Inflammatory macrophage treated with lipopolysaccharide for 1 hour (primary cell): ENCODE measurements at regions not wholly inside any gene's neighbourhood (a gene's known extent, or its start where the extent isn't known, plus 50 kb on each side); places are given as distances from the start of the nearest gene placed in this dataset.

ENCODE experiments used
- DNase-seq, 2 donors: peaks; one replicate each; pipeline ENCODE4 v3.0.0-alpha.2; 2020 to 2022

DNA sequence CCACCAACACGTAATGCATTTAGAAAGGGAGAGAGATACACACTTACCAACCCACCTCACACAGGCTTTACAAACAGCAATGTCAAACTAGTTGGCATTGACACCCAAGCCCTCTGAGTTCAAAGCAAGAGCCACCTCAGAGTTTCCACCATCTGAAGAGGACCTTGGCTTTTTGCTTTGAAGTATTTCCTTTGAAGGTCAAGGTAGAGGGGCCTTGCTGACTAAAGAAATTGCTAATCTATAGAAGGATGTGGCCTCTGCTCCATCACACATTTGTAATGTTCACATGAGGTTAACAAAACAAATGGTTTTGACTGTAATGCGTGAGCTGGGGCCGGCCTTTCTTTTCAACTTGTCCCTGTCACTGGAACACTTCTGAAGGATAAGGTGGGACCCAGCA is 117.7 kb downstream of the POLR2M start:
- no peak for DNase-seq

- no peak for DNase-seq
Measured at GRCh38 chr15:57827021-57827420, 120.5 kb downstream of the POLR2M start.

- DNase-seq = no peak
Measured at GRCh38 chr15:57827971-57828370, 121.5 kb downstream of the POLR2M start.

GRCh38 chr15:57832183-57832582 is 125.7 kb downstream of the POLR2M start:
- no peak for DNase-seq

- DNase-seq = no peak
Measured at GRCh38 chr15:57835119-57835518, 128.6 kb downstream of the POLR2M start.

DNA sequence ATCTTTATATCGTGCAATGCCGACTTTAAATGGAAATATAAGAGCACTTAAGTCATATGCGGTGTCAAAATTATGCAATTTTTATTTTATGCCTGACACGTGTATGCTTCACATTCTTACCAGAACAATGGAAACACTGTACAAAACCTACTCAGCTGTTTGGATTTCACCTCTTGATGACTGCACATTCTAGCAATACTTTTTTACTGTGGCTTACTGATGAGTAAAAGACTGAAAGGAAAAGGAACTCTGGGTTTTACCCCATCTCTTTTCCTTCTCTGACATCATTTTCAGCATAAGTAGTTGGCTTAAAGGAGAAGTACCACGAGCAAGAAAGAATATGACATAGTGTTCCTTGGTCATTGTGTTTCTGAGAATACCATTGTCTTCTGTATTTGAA is 142.8 kb downstream of the POLR2M start:
- peak; percentile 13 to 16 for DNase-seq

GRCh38 chr15:57854531-57854930 is 148.0 kb downstream of the POLR2M start:
- no peak for DNase-seq

GRCh38 chr15:57857871-57858270 is 151.4 kb downstream of the POLR2M start:
- DNase-seq = no peak

- no peak for DNase-seq
Measured at GRCh38 chr15:57859130-57859685, 152.7 kb downstream of the POLR2M start.

GRCh38 chr15:57861034-57861638 is 154.6 kb downstream of the POLR2M start:
- DNase-seq = peak; percentile 40 to 77

GRCh38 chr15:57861815-57862586 is 155.5 kb downstream of the POLR2M start:
- DNase-seq = peak; percentile 10 to 32

GRCh38 chr15:57862761-57863160 is 156.2 kb downstream of the POLR2M start:
- DNase-seq = no peak

- no peak for DNase-seq
Measured at GRCh38 chr15:57865294-57865693, 158.8 kb downstream of the POLR2M start.

DNA sequence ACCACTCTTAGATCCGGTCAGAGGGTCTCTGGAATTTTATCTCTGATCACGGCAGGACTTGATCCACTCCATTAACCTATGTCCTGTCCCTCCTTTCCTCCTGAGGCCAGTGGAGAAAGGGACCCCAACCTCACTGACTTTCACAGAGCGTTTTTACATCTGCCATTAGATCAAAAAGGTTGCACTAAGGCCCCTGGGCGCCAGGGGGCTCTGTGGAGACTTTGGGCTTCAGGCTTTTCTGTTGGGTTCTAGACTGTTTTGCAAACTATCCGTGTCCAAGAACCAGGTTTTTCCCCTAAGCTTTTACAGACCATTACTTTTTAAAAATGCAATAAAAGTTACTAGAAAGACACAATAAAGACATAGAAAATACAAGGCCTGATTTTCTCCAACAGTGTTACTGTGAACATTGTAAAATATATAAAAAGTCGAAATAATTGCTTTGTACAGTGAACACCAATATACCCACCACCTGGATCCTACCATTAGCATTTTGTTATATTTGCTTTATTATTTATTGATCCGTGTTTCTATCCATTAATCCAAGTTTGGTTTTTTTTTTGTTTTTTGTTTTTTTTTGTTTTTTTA is 159.7 kb downstream of the POLR2M start:
- peak; percentile 55 to 86 for DNase-seq

DNA sequence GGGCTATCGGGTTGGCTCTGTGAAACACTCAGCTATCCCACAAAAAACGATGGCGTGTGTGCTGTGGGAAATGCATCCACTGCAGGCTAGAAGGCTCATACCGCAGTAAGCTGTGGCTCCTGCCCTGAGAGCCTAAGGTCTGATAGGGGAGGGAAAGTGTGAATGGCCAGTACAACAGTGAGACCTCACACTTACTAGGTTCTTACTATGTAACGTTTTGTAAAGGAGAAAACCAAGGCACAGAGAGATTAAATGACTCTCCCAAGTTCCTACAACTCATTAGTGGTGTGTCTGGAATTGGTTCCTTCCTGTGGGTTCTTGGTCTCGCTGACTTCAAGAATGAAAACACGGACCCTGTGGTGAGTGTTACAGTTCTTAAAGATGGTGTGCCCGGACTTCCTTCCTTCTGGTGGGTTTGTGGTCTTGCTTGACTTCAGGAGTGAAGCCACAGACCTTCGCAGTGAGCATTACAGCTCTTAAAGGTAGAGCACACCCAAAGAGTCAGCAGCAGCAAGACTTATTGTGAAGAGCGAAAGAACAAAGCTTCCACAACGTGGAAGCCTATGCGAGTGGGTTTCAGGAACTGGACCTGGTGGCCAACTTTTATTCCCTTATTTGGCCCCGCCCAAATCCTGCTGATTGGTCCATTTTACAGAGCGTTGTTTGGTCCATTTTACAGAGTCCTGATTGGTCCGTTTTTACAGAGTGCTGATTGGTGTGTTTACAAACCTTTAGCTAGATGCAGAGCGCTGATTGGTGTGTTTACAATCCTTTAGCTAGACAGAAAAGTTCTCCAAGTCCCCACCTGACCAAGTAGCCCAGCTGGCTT is 161.7 kb downstream of the POLR2M start:
- DNase-seq = no peak

DNA sequence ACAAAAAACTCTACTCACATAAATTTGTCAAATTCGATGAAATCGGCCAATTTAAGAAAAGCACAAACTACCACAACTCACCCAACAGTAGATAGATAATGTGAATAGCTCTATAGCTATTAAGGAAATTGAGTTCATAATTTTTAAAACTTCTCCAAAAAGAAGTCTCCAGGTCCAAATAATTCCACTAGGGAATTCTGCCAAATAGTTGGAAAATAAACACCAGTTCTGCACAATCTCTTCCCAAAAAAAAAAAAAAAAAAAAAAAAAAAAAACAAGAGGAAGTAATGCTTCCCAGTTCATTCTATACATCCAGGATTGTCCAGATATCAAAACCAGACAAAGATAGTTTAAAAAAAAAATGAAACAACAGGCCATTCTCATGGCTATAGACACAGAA is 164.2 kb downstream of the POLR2M start:
- no peak for DNase-seq

DNA sequence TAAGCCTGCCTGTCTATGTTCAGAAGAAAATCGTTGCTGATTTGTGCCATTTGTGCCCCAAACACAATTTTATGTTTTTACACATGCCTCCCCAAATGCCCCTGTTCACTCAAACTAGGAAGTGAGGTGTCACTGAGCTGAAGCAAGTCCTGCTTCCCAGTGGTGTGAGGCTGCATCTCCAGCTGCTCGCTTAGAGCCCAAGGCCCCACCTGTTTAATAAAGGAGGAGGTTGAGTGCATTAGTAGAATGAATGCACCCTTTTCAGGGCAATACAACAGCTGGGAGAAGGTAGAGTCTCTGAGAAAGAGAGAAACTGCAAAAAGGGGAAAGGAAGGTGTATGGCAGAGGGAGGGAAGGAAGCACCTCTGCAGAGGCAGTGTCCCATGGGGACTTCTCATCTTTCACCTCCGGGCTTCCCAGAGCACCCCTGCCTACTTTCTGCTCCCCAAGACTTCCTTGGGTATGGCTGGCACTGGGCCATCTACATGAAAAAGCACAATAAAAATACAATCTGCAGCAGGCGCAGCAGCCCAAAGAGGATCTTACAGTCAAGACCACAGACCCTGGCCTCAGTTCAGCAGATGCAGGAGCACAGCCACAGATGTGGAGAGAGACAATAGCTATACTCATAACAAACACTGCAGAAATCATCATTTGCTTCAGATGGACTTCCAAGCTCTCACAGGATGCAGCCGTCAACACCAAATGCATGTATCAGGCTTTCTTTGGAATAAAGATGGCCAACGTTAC is 165.9 kb downstream of the POLR2M start:
- DNase-seq = no peak

GRCh38 chr15:57873564-57874209 is 167.2 kb downstream of the POLR2M start:
- no peak for DNase-seq

GRCh38 chr15:57875347-57875746 is 168.8 kb downstream of the POLR2M start:
- DNase-seq = no peak

GRCh38 chr15:57878573-57878972 is 172.1 kb downstream of the POLR2M start:
- DNase-seq = no peak

DNA sequence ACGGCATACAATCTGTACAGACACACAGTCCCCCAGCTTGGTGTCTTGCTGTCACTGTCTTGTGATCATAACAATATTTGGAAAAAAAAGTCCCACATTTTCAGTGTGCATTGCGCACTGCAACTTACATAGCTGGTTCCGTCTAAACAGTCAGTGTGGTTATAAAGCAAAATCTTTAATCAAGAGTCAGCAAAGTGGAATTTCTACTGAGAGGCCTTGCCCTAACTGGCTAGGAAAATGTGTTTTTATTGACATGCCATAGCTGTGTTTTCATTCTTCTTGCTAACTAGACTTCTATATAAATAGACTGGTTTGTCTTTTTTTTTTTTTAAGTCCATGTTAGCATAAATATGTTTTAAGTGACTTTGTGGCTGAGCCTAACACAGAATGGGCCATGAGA is 174.8 kb downstream of the POLR2M start:
- no peak for DNase-seq

- DNase-seq = no peak
Measured at GRCh38 chr15:57881972-57882371, 175.5 kb downstream of the POLR2M start.
